ENCODE measurements at regions not wholly inside any gene's neighbourhood (a gene's known extent, or its start where the extent isn't known, plus 50 kb on each side); places are given as distances from the start of the nearest gene placed in this dataset.

DNA sequence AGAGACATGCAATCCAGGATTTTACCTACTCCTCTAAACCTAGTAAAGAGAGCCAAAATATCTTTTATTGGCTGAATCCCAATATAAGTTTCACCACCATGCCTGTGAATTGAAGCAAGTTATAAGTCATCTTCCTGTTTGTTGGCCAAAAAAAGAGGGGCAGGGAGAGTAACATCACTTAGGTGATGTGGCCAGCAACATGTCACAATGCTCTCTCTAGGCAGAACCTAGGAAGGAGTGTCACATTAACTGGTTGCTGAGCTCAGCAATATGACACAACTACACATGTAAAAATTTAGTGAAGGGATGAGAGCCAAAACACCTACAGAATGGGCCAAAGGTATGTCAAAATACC is 895.9 kb upstream of the AMELY start:
- TF ChIP-seq POLR2A (IDR thresholded peaks at IDR 0.05; ENCODE audit: low read length) (no peak), GATA1 (IDR thresholded peaks at IDR 0.05; ENCODE audit: low read depth, low read length) (no peak)

Measured in erythroblast (primary cell).